ENCODE measurements at regions not wholly inside any gene's neighbourhood (a gene's known extent, or its start where the extent isn't known, plus 50 kb on each side); places are given as distances from the start of the nearest gene placed in this dataset.

- FAIRE-seq, result no peak
Observed at GRCh38 chr20:52035498-52035897, 156.1 kb downstream of the ZFP64 start.

DNA sequence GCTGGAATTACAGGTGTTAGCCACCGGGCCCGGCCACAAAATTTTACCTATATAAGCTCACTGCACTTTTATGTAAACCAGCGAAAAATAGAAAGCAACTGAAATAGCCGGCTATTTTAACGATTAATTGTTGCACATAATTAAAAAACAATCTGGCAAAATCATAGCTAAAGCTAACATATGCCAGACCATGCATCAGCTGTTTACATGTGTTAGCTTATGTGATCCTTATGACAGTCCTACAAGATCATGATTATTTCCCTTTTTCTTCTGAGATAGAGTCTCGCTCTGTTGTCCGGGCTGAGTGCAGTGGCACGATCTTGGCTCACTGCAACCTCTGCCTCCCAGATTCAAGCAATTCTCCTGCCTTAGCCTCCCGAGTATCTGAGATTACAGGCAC is 157.0 kb downstream of the ZFP64 start:
- Histone ChIP-seq H3K9me3 (ENCODE audit: control insufficient read depth, low read depth, low read length) (no peaks in the 10 kb centered on the region), H3K4me2 (ENCODE audit: control insufficient read depth, extremely low read depth, insufficient read depth, low read depth, low read length) (no peak overlapping the region), H3K9ac (ENCODE audit: control insufficient read depth, extremely low read depth, insufficient read depth, low read length) (no peak overlapping the region), H3K27ac (ENCODE audit: control insufficient read depth, insufficient read depth, low read length) (no peak overlapping the region), H3K36me3 (ENCODE audit: control insufficient read depth in 2 of 2, extremely low read depth in 1 of 2, insufficient read depth in 2 of 2, low read length in 2 of 2) (no peaks in the 10 kb centered on the region), H3K9me1 (ENCODE audit: control insufficient read depth, extremely low read depth, insufficient read depth, low read length) (no peaks in the 10 kb centered on the region), H3K27me3 (ENCODE audit: control insufficient read depth, extremely low read depth, insufficient read depth, low read length) (no peaks in the 10 kb centered on the region), H3K4me3 (ENCODE audit: control insufficient read depth in 2 of 3, extremely low read depth in 1 of 3, insufficient read depth in 2 of 3, low read depth in 1 of 3, low read length in 3 of 3) (no peak overlapping the region), H3K4me1 (ENCODE audit: control insufficient read depth, extremely low read depth, insufficient read depth, low read length) (no peaks in the 10 kb centered on the region), H4K20me1 (ENCODE audit: control insufficient read depth, extremely low read depth, insufficient read depth, low read length) (no peaks in the 10 kb centered on the region), H2AFZ (ENCODE audit: control insufficient read depth, low read length) (no peak overlapping the region), H3K79me2 (ENCODE audit: control insufficient read depth, insufficient read depth, low read length) (no peaks in the 10 kb centered on the region)
- DNase-seq (ENCODE audit: low read depth, low spot score) (no peak), FAIRE-seq (no peak)
- dilution Hi-C loops (cut with MboI; ENCODE audit: extremely low pct_ligation_motif_present, low sequenced_read_pairs), result no loop called here
- TF ChIP-seq, protein P1, sequence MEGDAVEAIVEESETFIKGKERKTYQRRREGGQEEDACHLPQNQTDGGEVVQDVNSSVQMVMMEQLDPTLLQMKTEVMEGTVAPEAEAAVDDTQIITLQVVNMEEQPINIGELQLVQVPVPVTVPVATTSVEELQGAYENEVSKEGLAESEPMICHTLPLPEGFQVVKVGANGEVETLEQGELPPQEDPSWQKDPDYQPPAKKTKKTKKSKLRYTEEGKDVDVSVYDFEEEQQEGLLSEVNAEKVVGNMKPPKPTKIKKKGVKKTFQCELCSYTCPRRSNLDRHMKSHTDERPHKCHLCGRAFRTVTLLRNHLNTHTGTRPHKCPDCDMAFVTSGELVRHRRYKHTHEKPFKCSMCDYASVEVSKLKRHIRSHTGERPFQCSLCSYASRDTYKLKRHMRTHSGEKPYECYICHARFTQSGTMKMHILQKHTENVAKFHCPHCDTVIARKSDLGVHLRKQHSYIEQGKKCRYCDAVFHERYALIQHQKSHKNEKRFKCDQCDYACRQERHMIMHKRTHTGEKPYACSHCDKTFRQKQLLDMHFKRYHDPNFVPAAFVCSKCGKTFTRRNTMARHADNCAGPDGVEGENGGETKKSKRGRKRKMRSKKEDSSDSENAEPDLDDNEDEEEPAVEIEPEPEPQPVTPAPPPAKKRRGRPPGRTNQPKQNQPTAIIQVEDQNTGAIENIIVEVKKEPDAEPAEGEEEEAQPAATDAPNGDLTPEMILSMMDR (optimal IDR thresholded peaks at IDR 0.05 in 1 of 3, IDR thresholded peaks at IDR 0.05 in 1 of 3, conservative IDR thresholded peaks at IDR 0.05 in 1 of 3; ENCODE audit: extremely low read depth in 1 of 3, insufficient read depth in 2 of 3, low read length in 3 of 3), result no peak
- no peak for TF ChIP-seq EZH2 (IDR thresholded peaks at IDR 0.05; ENCODE audit: low read length)

More at GRCh38 chr20:52035498-52035897, 156.1 kb downstream of the ZFP64 start:
- Histone ChIP-seq H2AFZ (ENCODE audit: control insufficient read depth, low read length) (no peak overlapping the region), H3K4me2 (ENCODE audit: control insufficient read depth, extremely low read depth, insufficient read depth, low read depth, low read length) (no peak overlapping the region), H3K9me3 (ENCODE audit: control insufficient read depth, low read depth, low read length) (no peaks in the 10 kb centered on the region), H3K27ac (ENCODE audit: control insufficient read depth, insufficient read depth, low read length) (no peak overlapping the region), H3K36me3 (ENCODE audit: control insufficient read depth in 2 of 2, extremely low read depth in 1 of 2, insufficient read depth in 2 of 2, low read length in 2 of 2) (no peaks in the 10 kb centered on the region), H3K9ac (ENCODE audit: control insufficient read depth, extremely low read depth, insufficient read depth, low read length) (no peak overlapping the region), H4K20me1 (ENCODE audit: control insufficient read depth, extremely low read depth, insufficient read depth, low read length) (no peaks in the 10 kb centered on the region), H3K4me1 (ENCODE audit: control insufficient read depth, extremely low read depth, insufficient read depth, low read length) (no peaks in the 10 kb centered on the region), H3K79me2 (ENCODE audit: control insufficient read depth, insufficient read depth, low read length) (no peaks in the 10 kb centered on the region), H3K27me3 (ENCODE audit: control insufficient read depth, extremely low read depth, insufficient read depth, low read length) (no peaks in the 10 kb centered on the region), H3K4me3 (ENCODE audit: control insufficient read depth in 2 of 3, extremely low read depth in 1 of 3, insufficient read depth in 2 of 3, low read depth in 1 of 3, low read length in 3 of 3) (no peak overlapping the region), H3K9me1 (ENCODE audit: control insufficient read depth, extremely low read depth, insufficient read depth, low read length) (no peaks in the 10 kb centered on the region)
- dilution Hi-C loops (cut with MboI; ENCODE audit: extremely low pct_ligation_motif_present, low sequenced_read_pairs), result no loop called here
- no peak for DNase-seq (ENCODE audit: low read depth, low spot score)
- TF ChIP-seq, protein P1 (optimal IDR thresholded peaks at IDR 0.05 in 1 of 3, IDR thresholded peaks at IDR 0.05 in 1 of 3, conservative IDR thresholded peaks at IDR 0.05 in 1 of 3; ENCODE audit: extremely low read depth in 1 of 3, insufficient read depth in 2 of 3, low read length in 3 of 3), result no peak
- no peak for TF ChIP-seq EZH2 (IDR thresholded peaks at IDR 0.05; ENCODE audit: low read length)
